ENCODE measurements at regions not wholly inside any gene's neighbourhood (a gene's known extent, or its start where the extent isn't known, plus 50 kb on each side); places are given as distances from the start of the nearest gene placed in this dataset.
"Not testable (repeated sequence)": the region's sequence is repeated elsewhere in the genome, so short reads cannot be mapped to it uniquely, and the experiment has no call there.

- TF ChIP-seq REST (IDR thresholded peaks at IDR 0.05; ENCODE audit: borderline replicate concordance) (no peak), REST (CRISPR knock-in tag; IDR thresholded peaks at IDR 0.05; ENCODE audit: low read depth) (no peak), FOXO4 (CRISPR knock-in tag; IDR thresholded peaks at IDR 0.05) (no peak), TAL1 (IDR thresholded peaks at IDR 0.05) (no peak), UBTF (IDR thresholded peaks at IDR 0.05; ENCODE audit: borderline replicate concordance in 1 of 2, low read depth in 2 of 2, low read length in 2 of 2) (no peak), ZNF507 (tag; conservative IDR thresholded peaks at IDR 0.05) (no peak), ETV5 (CRISPR knock-in tag; IDR thresholded peaks at IDR 0.05; ENCODE audit: low read depth) (no peak), HSF4 (CRISPR knock-in tag; IDR thresholded peaks at IDR 0.05; ENCODE audit: borderline replicate concordance) (no peak)
Measured at GRCh38 chr4:86452924-86453531, 93.2 kb upstream of the MAPK10 start (continued).

- H3K27ac ChIP-seq (ENCODE audit: extremely low read depth, low read depth, low read length); H3K9ac ChIP-seq (ENCODE audit: insufficient read depth in 1 of 2, low read depth in 2 of 2, low read length in 2 of 2); H3K4me1 ChIP-seq (replicated peaks in 1 of 2; ENCODE audit: control insufficient read depth in 2 of 2, insufficient read depth in 2 of 2, low read length in 2 of 2); POLR2A ChIA-PET; H3K9me1 ChIP-seq (ENCODE audit: control insufficient read depth, insufficient read depth, low read length); H3K36me3 ChIP-seq (ENCODE audit: control insufficient read depth, insufficient read depth, low read length); H3K4me3 ChIP-seq; H3K79me2 ChIP-seq (ENCODE audit: control insufficient read depth, insufficient read depth, low read length); DNase-seq (ENCODE audit: extremely low read depth in 1 of 4, low spot score in 3 of 4); H3K4me2 ChIP-seq (ENCODE audit: insufficient read depth, low read length); intact Hi-C loops (cut with micrococcal nuclease); CTCF ChIA-PET (ENCODE audit: low intra/inter-chr PET ratio); BruUV-seq (replicated peaks); FAIRE-seq; H4K20me1 ChIP-seq (replicated peaks; ENCODE audit: control insufficient read depth, insufficient read depth, low read length); ATAC-seq; H2AFZ ChIP-seq (ENCODE audit: low read depth, low read length); H3K27me3 ChIP-seq (ENCODE audit: control insufficient read depth in 2 of 2, insufficient read depth in 2 of 2, low read length in 2 of 2); in situ Hi-C loops (cut with MboI); H3K9me3 ChIP-seq (replicated peaks; ENCODE audit: control insufficient read depth, insufficient read depth, low read depth, low read length): not testable (repeated sequence)
- WGBS (ENCODE audit: insufficient coverage, low coverage, missing lambda C conversion rate): 0% methylated on average over 2 of the region's 2 CpGs
Measured at GRCh38 chr4:86453611-86454072, 93.8 kb upstream of the MAPK10 start.

Measured in K562 (cell line).